Activated T-helper 1 cell treated with anti-CD3 and anti-CD28 coated beads, Interleukin-12 subunit alpha, Interleukin-12 subunit beta, Interleukin-2, Interleukin-4 antibody, amounts not matched to agents 30 ng/mL and 10 ng/mL and 1 ng/mL, durations not matched to agents 14 hours and 24 hours and 36 hours (primary cell): ENCODE measurements at regions not wholly inside any gene's neighbourhood (a gene's known extent, or its start where the extent isn't known, plus 50 kb on each side); places are given as distances from the start of the nearest gene placed in this dataset.
"Not testable (repeated sequence)": the region's sequence is repeated elsewhere in the genome, so short reads cannot be mapped to it uniquely, and the experiment has no call there.

ENCODE experiments used
- DNase-seq: peaks from one replicate; pipeline ENCODE4 v3.0.0; 2021; ENCODE audit warnings: low spot score
- H3K27ac Mint-ChIP-seq: one replicate; pipeline ENCODE4 v1.8.0; 2021; ENCODE audit warnings: mild to moderate bottlenecking, mixed read lengths
- H3K27me3 Mint-ChIP-seq: one replicate; pipeline ENCODE4 v1.8.0; 2022; ENCODE audit warnings: mild to moderate bottlenecking, moderate library complexity, mixed read lengths; ENCODE audit not compliant: insufficient read depth
- H3K36me3 Mint-ChIP-seq: one replicate; pipeline ENCODE4 v1.8.0; 2021; ENCODE audit warnings: low read depth, mixed read lengths
- H3K4me1 Mint-ChIP-seq: one replicate; pipeline ENCODE4 v1.8.0; 2021; ENCODE audit warnings: low read depth, mixed read lengths
- H3K4me3 Mint-ChIP-seq: one replicate; pipeline ENCODE4 v1.8.0; 2021; ENCODE audit warnings: mild to moderate bottlenecking, moderate library complexity, mixed read lengths
- H3K9me3 Mint-ChIP-seq: one replicate; pipeline ENCODE4 v1.8.0; 2021; ENCODE audit warnings: mixed read lengths
- intact Hi-C: fragments of 100-400 bp; cut with micrococcal nuclease; formaldehyde crosslinking; loops from one replicate; pipeline ENCODE4 v1.15.1; 2024

- H3K36me3 Mint-ChIP-seq: no peaks in the 10 kb centered on the region
- H3K27me3 Mint-ChIP-seq: no peaks in the 10 kb centered on the region
- intact Hi-C loops: loop anchor here (5.0 to 10.0 kb wide), 3 partner anchors 78 to 1575 kb away; no protein-coding TSS in a partner anchor
- H3K4me1 Mint-ChIP-seq: no peaks in the 10 kb centered on the region
- no peak for DNase-seq
- H3K27ac Mint-ChIP-seq: no peak overlapping the region
- no peak overlapping the region for H3K4me3 Mint-ChIP-seq
- no peaks in the 10 kb centered on the region for H3K9me3 Mint-ChIP-seq
These were observed 105.3 kb upstream of the ANKRD30BL start for GRCh38 chr2:132267105-132267497.

- peak; percentile 9 for DNase-seq
- not testable (repeated sequence) for H3K27ac Mint-ChIP-seq, H3K4me1 Mint-ChIP-seq, H3K9me3 Mint-ChIP-seq, H3K4me3 Mint-ChIP-seq, H3K36me3 Mint-ChIP-seq, H3K27me3 Mint-ChIP-seq
- intact Hi-C loops: loop anchor here (1.0 to 10.0 kb wide), 5 partner anchors 77 to 1575 kb away; no protein-coding TSS in a partner anchor
These were observed 105.9 kb upstream of the ANKRD30BL start for GRCh38 chr2:132267498-132268283.

- intact Hi-C loops: loop anchor here (1.0 to 10.0 kb wide), 5 partner anchors 76 to 1574 kb away; no protein-coding TSS in a partner anchor
- Mint-ChIP-seq H3K27ac (peak overlapping the region; percentile 75), H3K4me3 (peak overlapping the region; percentile 72)
- H3K4me1 Mint-ChIP-seq, H3K9me3 Mint-ChIP-seq, H3K36me3 Mint-ChIP-seq, H3K27me3 Mint-ChIP-seq: not testable (repeated sequence)
- DNase-seq: peak; percentile 69
These were observed 106.7 kb upstream of the ANKRD30BL start for GRCh38 chr2:132268284-132268976.

- Mint-ChIP-seq H3K36me3 (no peaks in the 10 kb centered on the region), H3K4me1 (no peaks in the 10 kb centered on the region), H3K4me3 (no peak overlapping the region), H3K9me3 (no peaks in the 10 kb centered on the region), H3K27me3 (no peaks in the 10 kb centered on the region), H3K27ac (no peak overlapping the region)
- intact Hi-C loops: loop anchor here (1.0 to 10.0 kb wide), 5 partner anchors 76 to 1573 kb away; no protein-coding TSS in a partner anchor
- no peak for DNase-seq
These were observed 107.3 kb upstream of the ANKRD30BL start for GRCh38 chr2:132268977-132269523.

GRCh38 chr2:132270255-132270654, 108.5 kb upstream of the ANKRD30BL start:
- no peak overlapping the region for H3K4me3 Mint-ChIP-seq
- no peaks in the 10 kb centered on the region for H3K36me3 Mint-ChIP-seq
- no peaks in the 10 kb centered on the region for H3K4me1 Mint-ChIP-seq
- no peaks in the 10 kb centered on the region for H3K27me3 Mint-ChIP-seq
- H3K27ac Mint-ChIP-seq: no peak overlapping the region
- intact Hi-C loops: no loop called here
- DNase-seq: no peak
- no peaks in the 10 kb centered on the region for H3K9me3 Mint-ChIP-seq

- DNase-seq: no peak
- no peak overlapping the region for H3K27ac Mint-ChIP-seq
- H3K36me3 Mint-ChIP-seq: no peaks in the 10 kb centered on the region
- no peaks in the 10 kb centered on the region for H3K27me3 Mint-ChIP-seq
- no peaks in the 10 kb centered on the region for H3K9me3 Mint-ChIP-seq
- no peak overlapping the region for H3K4me3 Mint-ChIP-seq
- intact Hi-C loops: no loop called here
- H3K4me1 Mint-ChIP-seq: no peaks in the 10 kb centered on the region
These were observed 109.3 kb upstream of the ANKRD30BL start for GRCh38 chr2:132270981-132271546.

- H3K36me3 Mint-ChIP-seq, intact Hi-C loops, H3K27me3 Mint-ChIP-seq, H3K4me3 Mint-ChIP-seq, H3K4me1 Mint-ChIP-seq, H3K27ac Mint-ChIP-seq, H3K9me3 Mint-ChIP-seq, DNase-seq: not testable (repeated sequence)
These were observed 110.0 kb upstream of the ANKRD30BL start for GRCh38 chr2:132271794-132272193.

- Mint-ChIP-seq H3K9me3 (peaks cover 5% of the 10 kb centered on the region), H3K4me1 (no peaks in the 10 kb centered on the region), H3K4me3 (no peak overlapping the region), H3K27me3 (no peaks in the 10 kb centered on the region), H3K36me3 (no peaks in the 10 kb centered on the region), H3K27ac (no peak overlapping the region)
- no peak for DNase-seq
- intact Hi-C loops: no loop called here
These were observed 111.0 kb upstream of the ANKRD30BL start for GRCh38 chr2:132272713-132273112.

- H3K27me3 Mint-ChIP-seq, DNase-seq, H3K4me3 Mint-ChIP-seq, H3K4me1 Mint-ChIP-seq, H3K27ac Mint-ChIP-seq, intact Hi-C loops, H3K9me3 Mint-ChIP-seq, H3K36me3 Mint-ChIP-seq: not testable (repeated sequence)
These were observed 111.8 kb upstream of the ANKRD30BL start for GRCh38 chr2:132273585-132273984.

GRCh38 chr2:132274000-132274399, 112.2 kb upstream of the ANKRD30BL start:
- no peak for DNase-seq

GRCh38 chr2:132275396-132275795, 113.6 kb upstream of the ANKRD30BL start:
- Mint-ChIP-seq H3K4me1 (no peaks in the 10 kb centered on the region), H3K4me3 (no peak overlapping the region), H3K9me3 (peaks cover 15% of the 10 kb centered on the region), H3K27ac (no peak overlapping the region), H3K36me3 (no peaks in the 10 kb centered on the region), H3K27me3 (no peaks in the 10 kb centered on the region)
- intact Hi-C loops: no loop called here
- no peak for DNase-seq

More at GRCh38 chr2:132274000-132274399, 112.2 kb upstream of the ANKRD30BL start:
- Mint-ChIP-seq H3K4me1 (no peaks in the 10 kb centered on the region), H3K27me3 (no peaks in the 10 kb centered on the region), H3K4me3 (no peak overlapping the region), H3K36me3 (no peaks in the 10 kb centered on the region), H3K9me3 (peaks cover 8% of the 10 kb centered on the region), H3K27ac (no peak overlapping the region)
- intact Hi-C loops: no loop called here

GRCh38 chr2:132276571-132276981, 114.8 kb upstream of the ANKRD30BL start:
- peaks cover 19% of the 10 kb centered on the region for H3K9me3 Mint-ChIP-seq
- no peaks in the 10 kb centered on the region for H3K36me3 Mint-ChIP-seq
- H3K27me3 Mint-ChIP-seq: no peaks in the 10 kb centered on the region
- no peak overlapping the region for H3K4me3 Mint-ChIP-seq
- DNase-seq: no peak
- intact Hi-C loops: no loop called here
- H3K27ac Mint-ChIP-seq: no peak overlapping the region
- H3K4me1 Mint-ChIP-seq: no peaks in the 10 kb centered on the region

GRCh38 chr2:132278267-132278666, 116.5 kb upstream of the ANKRD30BL start:
- no peak for DNase-seq
- no peak overlapping the region for H3K27ac Mint-ChIP-seq
- H3K36me3 Mint-ChIP-seq: no peaks in the 10 kb centered on the region
- no peak overlapping the region for H3K4me3 Mint-ChIP-seq
- peaks cover 2% of the 10 kb centered on the region for H3K27me3 Mint-ChIP-seq
- intact Hi-C loops: no loop called here
- H3K4me1 Mint-ChIP-seq: no peaks in the 10 kb centered on the region
- peaks cover 19% of the 10 kb centered on the region for H3K9me3 Mint-ChIP-seq
